GM13977 (cell line): ENCODE measurements at regions not wholly inside any gene's neighbourhood (a gene's known extent, or its start where the extent isn't known, plus 50 kb on each side); places are given as distances from the start of the nearest gene placed in this dataset.

ENCODE experiments used
- DNase-seq: peaks from one replicate; pipeline ENCODE4 v3.0.0; 2012; ENCODE audit warnings: low spot score
- in situ Hi-C: fragments of 300-500 bp; cut with MboI; formaldehyde crosslinking; loops from one replicate; pipeline ENCODE4 v1.12.0; 2022; ENCODE audit warnings: low sequenced_read_pairs, low pct_unique_long_range_greater_than_20kb, mixed read lengths, inconsistent platforms; ENCODE audit not compliant: unreplicated experiment
- TF ChIP-seq, protein P1 (sequence below): IDR thresholded peaks from 2 replicates; pipeline ENCODE4 v1.5.1; 2012; ENCODE audit warnings: mild to moderate bottlenecking, control low read depth; ENCODE audit not compliant: insufficient read depth; ENCODE audit errors: extremely low read depth, missing control alignments

- DNase-seq: no peak
- TF ChIP-seq, protein P1, sequence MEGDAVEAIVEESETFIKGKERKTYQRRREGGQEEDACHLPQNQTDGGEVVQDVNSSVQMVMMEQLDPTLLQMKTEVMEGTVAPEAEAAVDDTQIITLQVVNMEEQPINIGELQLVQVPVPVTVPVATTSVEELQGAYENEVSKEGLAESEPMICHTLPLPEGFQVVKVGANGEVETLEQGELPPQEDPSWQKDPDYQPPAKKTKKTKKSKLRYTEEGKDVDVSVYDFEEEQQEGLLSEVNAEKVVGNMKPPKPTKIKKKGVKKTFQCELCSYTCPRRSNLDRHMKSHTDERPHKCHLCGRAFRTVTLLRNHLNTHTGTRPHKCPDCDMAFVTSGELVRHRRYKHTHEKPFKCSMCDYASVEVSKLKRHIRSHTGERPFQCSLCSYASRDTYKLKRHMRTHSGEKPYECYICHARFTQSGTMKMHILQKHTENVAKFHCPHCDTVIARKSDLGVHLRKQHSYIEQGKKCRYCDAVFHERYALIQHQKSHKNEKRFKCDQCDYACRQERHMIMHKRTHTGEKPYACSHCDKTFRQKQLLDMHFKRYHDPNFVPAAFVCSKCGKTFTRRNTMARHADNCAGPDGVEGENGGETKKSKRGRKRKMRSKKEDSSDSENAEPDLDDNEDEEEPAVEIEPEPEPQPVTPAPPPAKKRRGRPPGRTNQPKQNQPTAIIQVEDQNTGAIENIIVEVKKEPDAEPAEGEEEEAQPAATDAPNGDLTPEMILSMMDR: no peak
- in situ Hi-C loops: no loop called here
Observed at GRCh38 chr12:90042920-90043641, 334.4 kb upstream of the ATP2B1 start.

- in situ Hi-C loops: no loop called here
- TF ChIP-seq, protein P1: no peak
- DNase-seq: no peak
Observed at GRCh38 chr12:90038289-90038688, 329.7 kb upstream of the ATP2B1 start.

- in situ Hi-C loops: no loop called here
- TF ChIP-seq, protein P1: no peak
- DNase-seq: no peak
Observed at GRCh38 chr12:90037740-90038139, 329.1 kb upstream of the ATP2B1 start.

DNA sequence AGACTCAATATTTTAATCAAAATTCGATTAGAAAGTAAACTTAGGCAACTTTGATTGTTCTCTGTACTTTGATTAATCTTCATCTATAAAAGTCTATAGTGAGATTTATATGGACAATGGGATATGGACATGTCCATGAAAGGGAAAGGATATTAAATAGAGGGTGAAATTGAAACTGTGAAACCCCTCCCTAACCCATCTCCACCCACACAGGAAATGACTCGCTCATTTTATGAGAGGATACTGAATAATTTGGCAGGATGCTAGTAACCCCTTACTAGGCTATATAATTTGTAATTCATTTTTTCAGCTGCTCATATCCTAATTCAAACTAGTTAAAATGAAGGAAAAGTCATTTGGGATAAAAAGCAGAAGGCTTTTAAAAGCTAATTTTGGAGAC lies 328.0 kb upstream of the ATP2B1 start:
- no peak for DNase-seq
- TF ChIP-seq, protein P1: no peak
- in situ Hi-C loops: no loop called here

DNA sequence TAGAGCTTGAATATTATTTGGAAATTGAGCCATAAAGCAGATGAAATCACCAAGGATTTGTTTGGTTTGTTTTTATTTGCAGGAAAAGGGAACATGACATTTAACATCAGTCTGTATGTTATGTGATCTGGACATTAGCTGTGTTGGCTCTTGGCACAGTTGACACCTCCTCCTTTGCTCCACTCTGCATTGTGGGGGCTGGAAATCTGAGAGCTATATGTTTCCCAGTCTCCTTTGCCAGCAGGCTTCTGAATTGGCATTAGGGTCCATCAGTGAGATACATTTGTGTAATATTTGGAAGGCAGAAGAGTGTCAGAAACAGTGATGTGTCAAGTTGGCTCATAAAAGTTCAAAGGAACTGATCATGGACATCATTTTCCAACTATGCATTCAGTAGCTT lies 322.1 kb upstream of the ATP2B1 start:
- TF ChIP-seq, protein P1: no peak
- DNase-seq: no peak
- in situ Hi-C loops: no loop called here

GRCh38 chr12:90029317-90029716 lies 320.7 kb upstream of the ATP2B1 start:
- in situ Hi-C loops: no loop called here
- TF ChIP-seq, protein P1: no peak
- no peak for DNase-seq
